Muscle layer of duodenum (tissue), 2 donors: ENCODE measurements at regions not wholly inside any gene's neighbourhood (a gene's known extent, or its start where the extent isn't known, plus 50 kb on each side); places are given as distances from the start of the nearest gene placed in this dataset.

ENCODE experiments used
- H3K27ac ChIP-seq: one replicate; pipeline ENCODE4 v1.7.0; 2013; ENCODE audit warnings: mild to moderate bottlenecking, low read length
- H3K27me3 ChIP-seq: one replicate; pipeline ENCODE4 v1.7.0; 2013; ENCODE audit warnings: low read depth, mild to moderate bottlenecking, control low read depth, low read length
- H3K36me3 ChIP-seq, 2 donors: one replicate each; pipeline ENCODE4 v1.7.0; 2013; ENCODE audit warnings: low read length in 2 of 2, control low read depth in 1 of 2, mild to moderate bottlenecking in 1 of 2; ENCODE audit not compliant: insufficient read depth in 2 of 2, control insufficient read depth in 1 of 2
- H3K4me1 ChIP-seq, 2 donors: one replicate each; pipeline ENCODE4 v1.7.0; 2013; ENCODE audit warnings: low read length in 2 of 2, mild to moderate bottlenecking in 2 of 2, control low read depth in 1 of 2, moderate library complexity in 1 of 2; ENCODE audit not compliant: insufficient read depth in 2 of 2, control insufficient read depth in 1 of 2
- H3K4me3 ChIP-seq, 2 donors: one replicate each; pipeline ENCODE4 v1.7.0; 2013; ENCODE audit warnings: low read length in 2 of 2, low read depth in 1 of 2, mild to moderate bottlenecking in 1 of 2
- H3K9me3 ChIP-seq, 2 donors: one replicate each; pipeline ENCODE4 v1.7.0; 2013; ENCODE audit warnings: low read length in 2 of 2, control low read depth in 1 of 2, mild to moderate bottlenecking in 1 of 2; ENCODE audit not compliant: control insufficient read depth in 1 of 2
- donor health status: healthy.

- Histone ChIP-seq H3K36me3 (no peaks in the 10 kb centered on the region), H3K4me3 (no peak overlapping the region), H3K9me3 (no peaks in the 10 kb centered on the region), H3K4me1 (no peaks in the 10 kb centered on the region), H3K27ac (no peak overlapping the region), H3K27me3 (no peaks in the 10 kb centered on the region)
These were observed 608.5 kb upstream of the USP24 start for GRCh38 chr1:55823541-55824250.

GRCh38 chr1:55822891-55823290 is 607.7 kb upstream of the USP24 start:
- Histone ChIP-seq H3K27me3 (no peaks in the 10 kb centered on the region), H3K4me1 (no peaks in the 10 kb centered on the region), H3K36me3 (no peaks in the 10 kb centered on the region), H3K9me3 (no peaks in the 10 kb centered on the region), H3K27ac (no peak overlapping the region), H3K4me3 (no peak overlapping the region)

- no peaks in the 10 kb centered on the region for H3K27me3 ChIP-seq
- H3K4me1 ChIP-seq, result no peaks in the 10 kb centered on the region
- no peaks in the 10 kb centered on the region for H3K36me3 ChIP-seq
- no peak overlapping the region for H3K4me3 ChIP-seq
- H3K27ac ChIP-seq, result no peak overlapping the region
- H3K9me3 ChIP-seq, result no peaks in the 10 kb centered on the region
These were observed 606.1 kb upstream of the USP24 start for GRCh38 chr1:55821234-55821633.

- no peaks in the 10 kb centered on the region for H3K27me3 ChIP-seq
- H3K4me1 ChIP-seq, result no peaks in the 10 kb centered on the region
- no peak overlapping the region for H3K27ac ChIP-seq
- H3K9me3 ChIP-seq, result no peaks in the 10 kb centered on the region
- H3K36me3 ChIP-seq, result no peaks in the 10 kb centered on the region
- H3K4me3 ChIP-seq, result no peak overlapping the region
These were observed 605.3 kb upstream of the USP24 start for GRCh38 chr1:55820501-55820900.

- Histone ChIP-seq H3K4me1 (no peaks in the 10 kb centered on the region), H3K27ac (no peak overlapping the region), H3K36me3 (no peaks in the 10 kb centered on the region), H3K4me3 (no peak overlapping the region), H3K9me3 (no peaks in the 10 kb centered on the region), H3K27me3 (no peaks in the 10 kb centered on the region)
These were observed 603.8 kb upstream of the USP24 start for GRCh38 chr1:55819011-55819410.

- H3K9me3 ChIP-seq, result no peaks in the 10 kb centered on the region
- no peaks in the 10 kb centered on the region for H3K27me3 ChIP-seq
- no peaks in the 10 kb centered on the region for H3K4me1 ChIP-seq
- H3K36me3 ChIP-seq, result no peaks in the 10 kb centered on the region
- no peak overlapping the region for H3K4me3 ChIP-seq
- no peak overlapping the region for H3K27ac ChIP-seq
These were observed 601.6 kb upstream of the USP24 start for GRCh38 chr1:55816456-55817426.

- Histone ChIP-seq H3K27me3 (no peaks in the 10 kb centered on the region), H3K9me3 (no peaks in the 10 kb centered on the region), H3K27ac (no peak overlapping the region), H3K36me3 (no peaks in the 10 kb centered on the region), H3K4me3 (no peak overlapping the region), H3K4me1 (no peaks in the 10 kb centered on the region)
These were observed 600.7 kb upstream of the USP24 start for GRCh38 chr1:55815745-55816455.

GRCh38 chr1:55814967-55815366 is 599.8 kb upstream of the USP24 start:
- no peak overlapping the region for H3K4me3 ChIP-seq
- no peaks in the 10 kb centered on the region for H3K4me1 ChIP-seq
- H3K27ac ChIP-seq, result no peak overlapping the region
- no peaks in the 10 kb centered on the region for H3K36me3 ChIP-seq
- no peaks in the 10 kb centered on the region for H3K27me3 ChIP-seq
- no peaks in the 10 kb centered on the region for H3K9me3 ChIP-seq

GRCh38 chr1:55813618-55814017 is 598.5 kb upstream of the USP24 start:
- no peak overlapping the region for H3K27ac ChIP-seq
- no peak overlapping the region for H3K4me3 ChIP-seq
- no peaks in the 10 kb centered on the region for H3K9me3 ChIP-seq
- no peaks in the 10 kb centered on the region for H3K4me1 ChIP-seq
- H3K36me3 ChIP-seq, result no peaks in the 10 kb centered on the region
- H3K27me3 ChIP-seq, result no peaks in the 10 kb centered on the region

- Histone ChIP-seq H3K4me3 (no peak overlapping the region), H3K36me3 (no peaks in the 10 kb centered on the region), H3K9me3 (no peaks in the 10 kb centered on the region), H3K4me1 (no peaks in the 10 kb centered on the region), H3K27ac (no peak overlapping the region), H3K27me3 (no peaks in the 10 kb centered on the region)
These were observed 597.1 kb upstream of the USP24 start for GRCh38 chr1:55812281-55812680.

GRCh38 chr1:55808263-55808662 is 593.1 kb upstream of the USP24 start:
- Histone ChIP-seq H3K27me3 (no peaks in the 10 kb centered on the region), H3K36me3 (no peaks in the 10 kb centered on the region), H3K4me3 (no peak overlapping the region), H3K27ac (no peak overlapping the region), H3K4me1 (no peaks in the 10 kb centered on the region), H3K9me3 (no peaks in the 10 kb centered on the region)
